ENCODE measurements at regions not wholly inside any gene's neighbourhood (a gene's known extent, or its start where the extent isn't known, plus 50 kb on each side); places are given as distances from the start of the nearest gene placed in this dataset.
A peak's percentile ranks its signal among the peaks of the same experiment; 100 is the strongest.

- H3K36me3 Mint-ChIP-seq, result no peaks in the 10 kb centered on the region
- no peaks in the 10 kb centered on the region for H3K27me3 Mint-ChIP-seq (ENCODE audit: low read depth)
- DNase-seq (ENCODE audit: low spot score in 2 of 2, unreplicated experiment in 2 of 2), result no peak
- TF ChIP-seq, protein P1, sequence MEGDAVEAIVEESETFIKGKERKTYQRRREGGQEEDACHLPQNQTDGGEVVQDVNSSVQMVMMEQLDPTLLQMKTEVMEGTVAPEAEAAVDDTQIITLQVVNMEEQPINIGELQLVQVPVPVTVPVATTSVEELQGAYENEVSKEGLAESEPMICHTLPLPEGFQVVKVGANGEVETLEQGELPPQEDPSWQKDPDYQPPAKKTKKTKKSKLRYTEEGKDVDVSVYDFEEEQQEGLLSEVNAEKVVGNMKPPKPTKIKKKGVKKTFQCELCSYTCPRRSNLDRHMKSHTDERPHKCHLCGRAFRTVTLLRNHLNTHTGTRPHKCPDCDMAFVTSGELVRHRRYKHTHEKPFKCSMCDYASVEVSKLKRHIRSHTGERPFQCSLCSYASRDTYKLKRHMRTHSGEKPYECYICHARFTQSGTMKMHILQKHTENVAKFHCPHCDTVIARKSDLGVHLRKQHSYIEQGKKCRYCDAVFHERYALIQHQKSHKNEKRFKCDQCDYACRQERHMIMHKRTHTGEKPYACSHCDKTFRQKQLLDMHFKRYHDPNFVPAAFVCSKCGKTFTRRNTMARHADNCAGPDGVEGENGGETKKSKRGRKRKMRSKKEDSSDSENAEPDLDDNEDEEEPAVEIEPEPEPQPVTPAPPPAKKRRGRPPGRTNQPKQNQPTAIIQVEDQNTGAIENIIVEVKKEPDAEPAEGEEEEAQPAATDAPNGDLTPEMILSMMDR (IDR thresholded peaks at IDR 0.05; ENCODE audit: unreplicated experiment), result no peak
- no peak overlapping the region for H3K27ac Mint-ChIP-seq
- no peak overlapping the region for H3K4me3 Mint-ChIP-seq
- H3K9me3 Mint-ChIP-seq, result no peaks in the 10 kb centered on the region
- peaks cover 38% of the 10 kb centered on the region for H3K4me1 Mint-ChIP-seq
Observed at GRCh38 chr11:8812438-8812837, 98.6 kb upstream of the AKIP1 start.

DNA sequence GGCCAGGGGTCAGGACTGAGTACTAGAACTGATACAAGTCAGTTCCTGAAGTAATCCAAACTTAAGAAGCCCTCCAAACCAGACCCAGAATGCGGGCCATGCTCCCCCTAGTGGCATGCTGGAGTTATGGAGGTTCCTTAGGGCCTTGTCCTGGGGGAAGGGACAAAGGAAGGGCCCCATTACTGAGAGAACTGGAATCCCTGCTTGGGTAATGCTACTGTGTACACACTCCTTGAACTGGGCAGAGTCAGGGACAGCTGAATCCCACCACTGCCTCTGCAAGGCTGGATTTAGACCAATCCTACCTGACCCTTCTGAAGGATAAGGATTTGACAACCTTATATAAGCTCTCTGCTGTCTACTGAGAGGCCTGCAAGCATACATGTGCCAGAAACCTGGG is 97.3 kb upstream of the AKIP1 start:
- Mint-ChIP-seq H3K4me3 (no peak overlapping the region), H3K36me3 (peaks cover 4% of the 10 kb centered on the region), H3K27ac (no peak overlapping the region), H3K9me3 (no peaks in the 10 kb centered on the region), H3K4me1 (peaks cover 34% of the 10 kb centered on the region), H3K27me3 (ENCODE audit: low read depth) (no peaks in the 10 kb centered on the region)
- TF ChIP-seq, protein P1 (IDR thresholded peaks at IDR 0.05; ENCODE audit: unreplicated experiment), result peak; percentile 76
- peak; percentile 31 to 75 for DNase-seq (ENCODE audit: low spot score in 2 of 2, unreplicated experiment in 2 of 2)

DNA sequence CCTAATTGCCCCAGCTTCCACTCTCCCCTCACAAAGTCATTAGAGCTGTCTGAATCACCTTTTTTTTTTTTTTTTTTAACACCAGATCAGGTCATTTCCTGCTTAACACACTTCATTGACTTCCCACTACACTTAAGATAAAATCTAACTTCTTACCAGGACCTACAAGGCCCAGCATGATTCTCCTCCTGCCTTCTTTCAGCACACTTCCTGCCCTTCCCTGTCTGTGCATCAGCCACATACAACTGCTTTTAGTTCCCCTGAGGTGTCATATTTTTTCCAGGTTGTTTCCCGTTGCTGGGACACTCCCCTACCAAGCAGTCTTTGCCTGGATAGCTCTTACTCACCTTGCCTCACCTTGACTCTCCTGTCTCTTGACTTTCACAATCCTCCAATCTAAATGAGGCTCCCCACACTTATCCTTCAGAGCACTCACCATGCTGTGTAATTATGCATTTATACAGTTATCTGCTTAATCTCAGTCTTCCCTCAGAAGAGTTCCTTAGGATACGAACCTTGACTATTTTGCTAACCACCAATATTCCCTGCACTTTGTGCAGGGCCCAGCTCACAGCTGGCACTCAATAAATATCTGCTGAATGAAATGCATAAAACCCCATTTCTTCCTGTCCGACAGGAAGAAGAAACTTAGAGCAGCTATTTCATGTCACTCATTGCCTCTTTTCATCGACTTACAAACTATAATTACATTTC is 96.6 kb upstream of the AKIP1 start:
- Mint-ChIP-seq H3K9me3 (no peaks in the 10 kb centered on the region), H3K4me1 (peaks cover 27% of the 10 kb centered on the region), H3K27ac (no peak overlapping the region), H3K4me3 (no peak overlapping the region), H3K36me3 (peaks cover 4% of the 10 kb centered on the region), H3K27me3 (ENCODE audit: low read depth) (no peaks in the 10 kb centered on the region)
- no peak for DNase-seq (ENCODE audit: low spot score in 2 of 2, unreplicated experiment in 2 of 2)
- TF ChIP-seq, protein P1 (IDR thresholded peaks at IDR 0.05; ENCODE audit: unreplicated experiment), result no peak

DNA sequence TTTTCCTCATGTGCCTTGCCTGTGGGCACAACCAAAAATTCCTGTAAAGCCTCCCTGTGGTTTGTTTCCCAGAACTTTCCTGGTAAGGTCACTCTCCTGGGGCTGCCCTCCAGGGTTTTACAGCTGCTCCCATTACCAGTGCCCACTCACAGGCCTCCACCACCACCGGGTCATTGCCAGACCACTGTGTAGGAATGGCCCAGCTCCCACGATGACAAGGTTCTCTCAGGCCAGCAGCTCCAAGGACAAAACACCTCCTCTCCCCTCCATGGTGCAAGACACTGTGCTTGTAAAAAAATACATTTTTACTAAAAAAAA is 96.1 kb upstream of the AKIP1 start:
- no peaks in the 10 kb centered on the region for H3K27me3 Mint-ChIP-seq (ENCODE audit: low read depth)
- H3K4me1 Mint-ChIP-seq, result peaks cover 22% of the 10 kb centered on the region
- TF ChIP-seq, protein P1 (IDR thresholded peaks at IDR 0.05; ENCODE audit: unreplicated experiment), result no peak
- H3K27ac Mint-ChIP-seq, result no peak overlapping the region
- no peaks in the 10 kb centered on the region for H3K9me3 Mint-ChIP-seq
- H3K36me3 Mint-ChIP-seq, result peaks cover 4% of the 10 kb centered on the region
- DNase-seq (ENCODE audit: low spot score in 2 of 2, unreplicated experiment in 2 of 2), result no peak
- no peak overlapping the region for H3K4me3 Mint-ChIP-seq

DNA sequence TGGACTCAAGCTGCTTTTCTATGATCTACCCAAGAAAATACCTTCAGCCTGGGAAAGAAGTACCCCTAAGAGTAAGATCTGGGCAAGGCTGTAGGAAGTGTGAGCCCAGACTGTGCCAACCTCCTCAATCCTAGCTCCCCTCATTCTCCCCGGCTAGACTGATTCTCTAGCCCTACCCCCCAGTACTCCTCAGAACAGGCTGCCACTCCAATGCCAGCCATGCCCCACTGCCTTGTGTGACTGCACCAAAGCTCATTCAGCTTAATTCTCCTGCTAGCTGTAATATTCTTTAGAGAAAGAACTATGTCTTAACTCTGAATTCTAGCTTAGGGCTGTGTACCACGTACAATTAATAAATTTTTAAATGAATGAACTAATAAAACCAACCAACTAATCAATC is 92.6 kb upstream of the AKIP1 start:
- Mint-ChIP-seq H3K27ac (no peak overlapping the region), H3K4me3 (no peak overlapping the region), H3K9me3 (no peaks in the 10 kb centered on the region), H3K4me1 (no peaks in the 10 kb centered on the region), H3K27me3 (ENCODE audit: low read depth) (no peaks in the 10 kb centered on the region), H3K36me3 (peaks cover 4% of the 10 kb centered on the region)
- DNase-seq (ENCODE audit: low spot score in 2 of 2, unreplicated experiment in 2 of 2), result no peak
- TF ChIP-seq, protein P1 (IDR thresholded peaks at IDR 0.05; ENCODE audit: unreplicated experiment), result no peak

DNA sequence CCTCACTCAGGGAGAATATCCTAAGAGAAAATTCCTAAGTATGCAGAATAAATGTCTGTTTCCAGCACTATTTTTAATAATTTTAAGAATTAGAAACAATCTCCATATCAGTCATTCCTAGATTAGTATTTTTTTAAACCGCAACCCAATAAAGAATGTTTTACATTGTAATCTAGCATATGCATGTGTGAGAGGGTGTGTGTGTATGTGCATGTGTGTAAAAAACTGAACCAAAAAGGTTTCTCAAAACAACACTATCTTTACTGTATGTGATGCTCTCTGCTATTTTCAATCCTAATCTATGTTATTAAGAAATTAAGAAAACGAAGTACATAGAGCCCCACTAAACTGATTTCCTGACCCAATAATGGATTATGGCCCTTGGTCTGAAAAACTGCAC is 90.6 kb upstream of the AKIP1 start:
- H3K36me3 Mint-ChIP-seq, result peaks cover 12% of the 10 kb centered on the region

More for the DNA sequence above, 90.6 kb upstream of the AKIP1 start:
- Mint-ChIP-seq H3K27me3 (ENCODE audit: low read depth) (no peaks in the 10 kb centered on the region), H3K27ac (no peak overlapping the region), H3K4me3 (no peak overlapping the region), H3K4me1 (no peaks in the 10 kb centered on the region), H3K9me3 (no peaks in the 10 kb centered on the region)
- TF ChIP-seq, protein P1 (IDR thresholded peaks at IDR 0.05; ENCODE audit: unreplicated experiment), result no peak
- no peak for DNase-seq (ENCODE audit: low spot score in 2 of 2, unreplicated experiment in 2 of 2)

Measured in mesothelial cell of epicardium (in vitro differentiated cells).